HG02884 (cell line): ENCODE measurements at regions not wholly inside any gene's neighbourhood (a gene's known extent, or its start where the extent isn't known, plus 50 kb on each side); places are given as distances from the start of the nearest gene placed in this dataset.
"Not testable (repeated sequence)": the region's sequence is repeated elsewhere in the genome, so short reads cannot be mapped to it uniquely, and the experiment has no call there.

ENCODE experiments used
- ATAC-seq: cut with Tn5 transposase; IDR thresholded peaks from one replicate; pipeline ENCODE4 v1.9.1; 2021; ENCODE audit warnings: mild to moderate bottlenecking, moderate library complexity; ENCODE audit not compliant: unreplicated experiment

DNA sequence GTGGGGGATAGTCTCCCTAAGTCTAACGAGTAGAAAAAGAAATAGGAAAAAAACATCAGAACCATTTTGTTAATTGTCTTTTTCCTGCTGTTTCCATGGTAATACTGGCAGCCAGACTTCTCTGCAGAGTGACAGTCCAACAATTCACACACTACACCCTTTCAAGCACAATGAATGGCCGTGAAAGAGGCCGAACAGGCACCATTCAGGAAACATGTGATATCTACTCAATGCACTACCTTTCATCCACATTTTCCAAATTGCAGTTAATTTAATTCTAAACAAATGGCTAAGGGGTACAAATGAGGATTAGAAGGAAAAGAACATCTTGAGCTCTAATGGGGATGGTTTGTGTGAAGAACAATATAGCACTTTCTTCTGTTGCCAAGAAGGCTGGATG is 358.5 kb upstream of the ANKRD30A start:
- ATAC-seq: no peak

DNA sequence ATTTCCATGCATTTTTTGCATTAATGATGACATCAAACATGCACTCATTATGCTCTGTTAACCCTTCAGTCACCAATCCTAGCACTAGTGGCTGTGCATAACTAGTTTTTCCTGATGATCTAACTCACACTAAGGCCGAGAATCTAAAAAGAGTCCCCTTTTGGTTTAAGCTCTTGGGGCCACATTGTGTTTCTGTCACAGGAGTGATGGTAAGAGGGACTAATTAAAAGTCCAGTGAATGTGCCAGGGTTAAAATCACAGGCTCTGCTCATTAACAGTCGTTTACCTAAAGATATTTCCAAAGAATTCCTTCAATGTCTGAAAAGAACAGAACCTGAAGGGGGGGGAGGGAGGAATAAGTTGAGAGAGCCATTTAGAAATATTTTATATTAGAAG is 359.0 kb upstream of the ANKRD30A start:
- ATAC-seq: no peak

DNA sequence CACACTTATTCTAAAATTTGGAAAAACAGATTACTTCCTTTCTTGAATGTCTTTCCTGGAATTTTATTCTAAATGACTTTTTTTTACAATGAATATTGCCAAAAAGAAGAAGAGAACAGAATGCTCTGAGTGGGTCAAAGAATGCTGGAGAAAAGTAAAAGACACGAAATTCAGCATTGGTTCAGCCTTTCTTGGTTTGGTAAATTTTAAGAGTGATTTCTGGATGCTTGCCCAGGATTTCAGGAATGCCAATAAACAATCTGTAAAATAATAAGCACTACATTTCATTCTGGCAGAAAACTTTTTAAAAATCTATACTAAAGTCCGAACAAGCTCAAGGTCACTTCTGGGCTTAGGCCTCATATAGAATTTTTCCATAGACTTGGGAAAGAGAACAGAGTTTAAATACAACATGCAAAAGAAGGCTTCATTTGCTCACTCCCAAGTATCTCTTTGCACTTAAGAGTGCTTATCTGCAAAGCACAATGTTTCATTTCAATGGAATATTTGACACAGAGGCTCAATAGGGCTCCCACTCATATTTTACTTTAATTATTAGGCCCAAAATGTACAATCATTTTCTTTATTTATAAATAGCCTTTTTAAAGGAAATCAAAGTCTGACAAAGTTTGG is 359.5 kb upstream of the ANKRD30A start:
- ATAC-seq: no peak

DNA sequence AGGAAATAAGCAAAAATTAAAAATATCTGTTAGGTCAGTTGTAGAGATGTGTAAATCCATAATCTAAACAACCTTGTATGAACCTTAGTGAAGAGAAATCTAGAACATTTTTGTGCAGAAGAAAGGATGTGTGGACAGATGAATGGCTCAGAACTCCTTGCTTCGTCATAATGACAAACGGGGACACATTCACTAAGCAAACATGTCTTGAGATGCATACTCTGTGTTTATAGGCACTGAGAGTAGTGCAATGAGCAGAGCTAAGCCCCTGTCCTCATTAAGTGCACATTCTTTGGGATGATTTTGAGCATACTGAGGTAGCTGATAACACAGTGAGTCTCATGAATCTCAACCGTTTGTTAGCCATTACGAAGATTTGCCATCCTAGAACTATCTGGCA is 360.6 kb upstream of the ANKRD30A start:
- ATAC-seq: no peak

DNA sequence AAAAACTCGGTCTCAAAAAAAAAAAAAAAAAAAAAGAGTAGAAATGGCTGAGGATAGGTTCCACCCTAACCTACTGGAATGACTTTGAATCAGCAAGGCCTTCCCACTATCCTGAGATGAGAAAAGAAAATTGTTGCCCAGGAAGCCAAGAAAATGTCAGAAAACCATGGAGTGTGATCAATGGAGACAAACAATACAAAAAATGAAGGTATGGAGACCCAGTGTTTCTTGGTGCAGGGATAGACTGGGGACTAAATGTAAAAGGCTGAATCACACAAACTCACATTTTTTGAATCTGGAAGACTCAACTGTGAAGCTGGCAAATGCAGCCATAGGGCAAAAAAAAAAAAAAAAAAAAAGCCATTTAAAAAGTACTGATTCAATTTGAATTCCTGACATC is 364.3 kb upstream of the ANKRD30A start:
- ATAC-seq: no peak

DNA sequence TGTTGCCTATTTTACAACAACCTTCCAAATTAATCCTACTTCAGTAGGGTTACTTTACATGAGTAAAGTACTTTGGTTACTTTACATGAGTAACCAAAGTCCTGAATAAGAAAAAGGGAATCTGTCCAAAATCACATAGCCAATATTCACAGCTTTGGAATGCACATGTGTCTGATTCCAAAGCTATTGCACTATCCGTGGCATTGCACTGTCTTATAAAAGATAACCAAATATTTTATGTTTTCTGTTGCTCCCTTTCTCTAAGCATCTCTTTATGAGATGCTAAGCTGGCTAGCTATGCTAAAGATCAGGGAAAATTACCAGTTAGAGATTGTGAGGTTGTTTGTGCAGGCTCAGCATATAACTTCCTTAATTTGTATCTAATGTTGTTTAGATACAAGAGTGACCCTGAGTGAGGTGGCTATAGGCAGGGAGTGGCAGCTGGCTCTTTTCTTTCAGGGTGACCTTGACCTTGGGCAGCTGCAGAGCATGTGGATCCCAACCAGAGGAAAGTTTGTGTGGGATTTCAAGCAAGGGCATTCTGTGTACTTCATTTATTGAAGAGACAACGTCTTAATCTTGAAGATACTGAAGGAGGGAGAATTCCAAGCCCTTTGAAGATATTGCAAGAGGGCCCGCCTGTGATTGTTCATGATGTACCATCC is 366.1 kb upstream of the ANKRD30A start:
- ATAC-seq: no peak

DNA sequence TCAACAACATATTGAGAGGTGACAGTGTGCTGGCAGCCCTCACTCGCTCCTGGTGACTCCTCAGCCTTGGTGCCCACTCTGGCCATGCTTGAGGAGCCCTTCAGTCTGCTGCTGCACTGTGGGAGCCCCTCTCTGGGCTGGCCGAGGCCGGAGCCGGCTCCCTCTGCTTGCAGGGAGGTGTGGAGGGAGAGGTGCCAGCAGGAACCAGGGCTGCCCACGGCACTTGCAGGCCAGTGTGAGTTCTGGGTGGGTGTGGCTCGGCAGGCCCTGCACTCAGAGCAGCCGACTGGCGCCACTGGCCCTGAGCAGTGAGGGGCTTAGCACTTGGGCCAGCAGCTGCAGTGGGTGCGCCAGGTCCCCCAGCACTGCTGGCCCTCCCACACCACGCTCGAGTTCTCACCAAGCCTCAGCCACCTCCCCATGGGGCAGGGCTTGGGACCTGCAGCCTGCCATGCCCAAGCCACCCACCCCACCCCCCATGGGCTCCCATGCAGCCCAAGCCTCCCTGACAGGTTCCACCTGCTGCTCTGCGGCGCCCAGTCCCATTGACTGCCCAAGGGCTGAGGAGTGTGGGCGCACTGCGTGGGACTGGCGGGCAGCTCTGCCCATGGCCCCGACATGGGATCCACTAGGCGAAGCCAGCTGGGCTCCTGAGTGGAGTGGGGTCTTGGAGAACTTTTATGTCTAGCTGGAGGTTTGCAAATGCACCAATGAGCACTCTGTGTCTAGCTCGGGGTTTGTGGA is 377.1 kb upstream of the ANKRD30A start:
- ATAC-seq: no peak

DNA sequence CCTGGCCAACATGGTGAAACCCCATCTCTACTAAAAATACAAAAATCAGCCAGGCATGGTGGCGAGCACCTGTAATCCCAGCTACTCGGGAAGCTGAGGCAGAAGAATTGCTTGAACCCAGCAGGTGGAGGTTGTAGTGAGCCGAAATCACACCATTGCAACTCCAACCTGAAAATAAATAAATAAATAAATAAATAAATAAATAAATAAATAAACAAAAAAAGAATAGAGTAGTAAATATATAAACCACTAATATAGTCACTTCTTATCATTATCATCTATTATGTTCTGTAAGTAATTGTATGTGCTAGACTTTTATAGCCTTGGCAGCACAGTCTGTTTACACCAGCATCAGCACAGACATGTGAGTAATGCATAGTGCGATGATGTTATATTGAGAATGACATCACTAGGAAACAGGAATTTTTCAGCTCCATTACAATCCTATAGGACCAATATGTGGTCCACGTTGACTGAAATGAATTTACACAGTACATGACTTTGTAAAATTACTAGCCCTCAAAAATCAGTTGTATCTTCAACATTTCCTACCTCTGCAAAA is 385.4 kb upstream of the ANKRD30A start:
- no peak for ATAC-seq

DNA sequence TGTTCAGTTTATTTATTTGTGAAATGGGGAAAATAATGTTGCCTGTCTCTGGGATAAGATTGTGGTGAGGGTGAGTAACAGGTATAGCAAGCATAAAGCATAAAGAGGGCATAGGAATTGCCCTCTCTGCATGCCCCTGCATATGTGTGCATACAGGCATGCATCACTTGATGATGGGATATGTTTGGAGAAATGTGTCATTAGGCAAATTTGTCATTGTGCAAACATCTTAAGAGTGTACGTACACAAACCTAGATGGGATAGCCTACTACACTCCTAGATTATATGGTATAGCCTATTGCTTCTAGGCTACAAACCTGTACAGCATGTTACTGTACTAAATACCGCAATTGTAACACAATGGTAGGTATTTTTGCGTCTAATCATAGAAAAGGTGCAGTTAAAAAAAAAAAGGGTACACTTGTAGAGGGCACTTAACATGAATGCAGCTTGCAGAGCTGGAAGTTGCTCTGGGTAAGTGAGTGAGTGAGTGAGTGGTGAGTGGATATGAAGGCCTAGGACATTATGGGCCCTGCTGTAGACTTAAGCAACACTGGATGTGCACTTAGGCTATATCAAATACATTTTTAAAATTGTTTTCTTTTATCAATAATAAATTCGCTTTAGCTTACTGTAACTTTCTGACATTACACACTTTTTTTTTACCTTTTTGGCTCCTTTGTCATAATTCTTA is 386.5 kb upstream of the ANKRD30A start:
- ATAC-seq: no peak

DNA sequence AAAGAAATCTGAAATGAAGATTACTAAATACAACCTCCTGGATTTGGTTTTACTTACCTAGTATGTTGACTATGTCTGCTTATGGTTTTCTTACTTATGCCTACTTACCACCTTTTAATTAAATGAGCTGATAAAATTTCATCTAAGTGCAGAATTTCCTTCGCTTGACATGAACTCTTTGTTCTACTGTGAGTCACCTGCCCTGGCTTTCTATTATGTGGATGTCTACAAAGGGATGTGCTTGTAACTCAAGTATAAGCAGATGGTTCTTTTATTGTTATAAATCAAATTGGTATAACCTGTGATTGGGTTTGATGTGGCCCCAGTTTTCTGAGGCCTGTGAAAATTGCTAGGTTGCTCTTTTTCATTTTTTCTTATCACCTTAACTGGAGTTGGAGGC is 389.1 kb upstream of the ANKRD30A start:
- no peak for ATAC-seq

DNA sequence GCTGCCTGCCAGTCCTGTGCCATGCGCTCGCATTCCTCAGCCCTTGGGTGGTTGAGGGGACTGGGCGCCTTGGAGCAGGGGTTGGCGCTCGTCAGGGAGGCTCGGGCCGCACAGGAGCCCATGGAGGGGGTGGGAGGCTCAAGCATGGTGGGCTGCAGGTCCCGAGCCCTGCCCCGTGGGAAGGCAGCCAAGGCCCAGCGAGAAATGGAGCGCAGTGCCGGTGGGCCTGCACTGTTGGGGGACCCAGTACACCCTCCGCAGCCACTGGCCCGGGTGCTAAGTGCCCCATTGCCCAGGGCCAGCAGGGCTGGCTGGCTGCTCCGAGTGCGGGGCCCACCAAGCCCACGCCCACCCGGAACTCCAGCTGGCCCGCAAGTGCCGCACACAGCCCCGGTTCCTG is 390.8 kb upstream of the ANKRD30A start:
- ATAC-seq: not testable (repeated sequence)

DNA sequence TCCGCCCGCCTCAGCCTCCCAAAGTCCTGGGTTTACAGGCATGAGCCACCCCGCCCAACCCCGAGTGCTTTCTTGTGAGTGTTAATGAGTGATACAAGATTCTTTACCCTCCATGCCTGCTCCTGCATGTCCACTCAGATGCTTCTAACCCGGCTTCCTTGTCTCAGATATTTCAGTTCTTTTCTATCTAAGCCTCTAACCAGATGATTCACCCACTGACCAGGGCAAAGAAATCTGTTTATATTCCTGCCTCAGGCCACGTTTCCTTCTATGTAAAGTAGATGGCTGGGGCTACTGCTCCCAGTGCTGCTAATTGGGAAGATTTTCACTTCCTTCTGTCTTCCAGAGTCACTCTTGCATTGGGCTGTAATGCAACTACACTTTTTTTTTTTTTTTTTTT is 395.1 kb upstream of the ANKRD30A start:
- ATAC-seq: no peak

DNA sequence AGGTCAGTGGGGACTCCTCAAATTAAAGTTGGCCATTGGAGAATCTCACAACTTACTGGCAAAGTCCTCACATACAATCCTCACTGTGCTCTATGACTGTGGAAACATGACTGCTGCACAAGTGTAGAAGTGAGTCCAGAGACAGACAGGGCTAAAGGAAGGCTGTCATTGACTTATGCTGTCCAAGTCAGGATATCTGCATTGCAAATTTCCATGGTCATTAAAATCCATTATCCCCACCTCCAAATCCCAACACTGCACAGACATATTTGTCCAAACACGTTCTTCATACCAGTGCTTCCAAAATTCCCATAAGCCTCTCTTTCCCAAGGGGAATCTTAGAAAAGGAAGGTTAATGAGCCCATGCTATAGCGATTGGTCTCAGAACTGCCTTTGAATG is 396.8 kb upstream of the ANKRD30A start:
- ATAC-seq: no peak

DNA sequence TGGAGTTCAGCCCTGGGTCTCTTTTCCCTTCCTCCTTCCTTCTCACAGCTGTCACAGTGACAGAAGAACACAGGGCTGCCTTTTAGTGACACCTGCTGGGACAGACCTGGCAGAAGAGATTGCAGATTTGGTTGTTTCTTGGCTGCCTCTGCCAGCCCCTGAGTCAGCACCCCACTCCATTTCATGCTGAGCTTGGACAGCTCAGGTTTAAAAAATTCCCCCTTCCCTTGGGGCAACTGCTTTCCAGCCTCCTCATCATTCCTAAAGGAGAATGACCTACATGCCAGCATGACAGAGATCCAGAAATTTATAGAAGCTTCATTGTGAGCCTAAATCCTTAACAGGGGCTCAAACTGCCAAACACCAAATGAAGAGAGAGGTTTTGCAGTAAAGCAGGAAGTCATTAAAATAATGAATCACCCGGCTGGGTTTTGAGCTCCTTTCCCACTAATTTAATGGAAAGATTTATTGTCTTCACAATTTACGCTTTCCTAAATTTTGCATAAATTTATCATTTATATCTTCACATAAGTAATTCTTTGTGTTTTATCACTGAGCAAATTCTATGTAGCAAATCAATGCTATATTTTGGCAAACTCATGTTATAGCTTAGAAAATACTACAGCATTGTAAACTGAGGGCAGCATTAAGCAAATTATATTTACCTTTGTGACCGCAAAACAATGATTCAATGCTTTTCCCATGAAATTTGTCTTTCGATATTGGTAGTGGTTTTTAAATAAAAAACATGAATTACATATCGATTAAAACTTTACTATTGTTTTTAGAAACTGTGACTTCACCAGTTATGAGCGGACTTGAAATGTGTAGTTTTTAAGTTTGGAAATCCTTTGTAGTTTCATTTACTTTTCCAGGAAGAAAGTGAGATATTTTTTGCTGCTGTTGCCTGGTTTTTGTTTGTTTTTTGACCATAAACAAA is 399.5 kb upstream of the ANKRD30A start:
- ATAC-seq: no peak

DNA sequence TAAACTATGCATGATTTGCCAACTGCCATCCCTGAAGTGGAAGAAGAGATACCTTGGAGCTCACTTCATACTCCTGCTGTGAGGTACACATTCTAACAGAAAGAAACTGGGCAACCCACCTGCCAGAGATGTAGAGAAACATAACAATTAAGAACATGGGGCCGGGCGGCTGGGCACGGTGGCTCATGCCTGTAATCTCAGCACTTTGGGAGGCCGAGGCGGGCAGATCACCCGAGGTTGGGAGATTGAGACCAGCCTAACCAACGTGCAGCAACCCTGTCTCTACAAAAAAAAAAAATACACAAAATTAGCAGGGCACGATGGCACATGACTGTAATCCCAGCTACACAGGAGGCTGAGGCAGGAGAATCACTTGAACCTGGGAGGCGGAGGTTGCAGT is 402.6 kb upstream of the ANKRD30A start:
- no peak for ATAC-seq

DNA sequence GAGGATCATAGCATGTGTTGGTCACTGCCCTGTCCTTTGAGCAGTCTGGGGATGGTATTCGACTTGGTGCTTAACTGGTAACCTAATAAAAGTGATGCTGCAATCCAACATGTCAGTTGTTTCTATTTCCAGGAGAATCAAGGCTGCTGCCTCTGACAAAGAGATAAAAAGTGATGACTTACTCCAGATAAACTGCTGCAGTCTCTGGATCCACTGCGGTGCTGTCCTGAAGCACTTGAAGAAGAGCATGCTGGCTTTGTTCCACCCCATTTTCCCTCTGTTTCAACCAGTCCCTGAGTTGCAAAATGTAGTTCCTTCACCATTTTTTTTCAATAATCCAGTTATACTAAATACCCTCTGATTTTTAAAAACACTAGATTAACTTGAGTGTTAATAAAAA is 403.5 kb upstream of the ANKRD30A start:
- ATAC-seq: no peak

DNA sequence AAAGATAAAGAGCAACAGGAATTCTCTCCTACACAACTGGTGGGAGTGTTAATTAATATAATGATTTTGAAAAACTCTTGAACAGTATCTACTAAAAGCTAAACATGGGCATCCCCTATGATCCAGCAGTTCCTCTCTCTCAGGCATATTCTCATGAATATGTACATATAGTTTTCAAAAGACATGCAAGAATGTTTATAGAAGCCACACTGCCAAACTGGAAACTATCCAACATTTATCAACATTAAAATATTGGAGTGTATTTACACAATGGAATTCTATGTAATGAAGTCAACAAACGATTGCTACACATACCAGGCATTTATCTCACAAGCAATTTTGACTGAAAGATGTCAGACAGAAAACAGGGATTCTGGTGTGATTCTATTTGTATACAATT is 404.5 kb upstream of the ANKRD30A start:
- ATAC-seq: no peak

DNA sequence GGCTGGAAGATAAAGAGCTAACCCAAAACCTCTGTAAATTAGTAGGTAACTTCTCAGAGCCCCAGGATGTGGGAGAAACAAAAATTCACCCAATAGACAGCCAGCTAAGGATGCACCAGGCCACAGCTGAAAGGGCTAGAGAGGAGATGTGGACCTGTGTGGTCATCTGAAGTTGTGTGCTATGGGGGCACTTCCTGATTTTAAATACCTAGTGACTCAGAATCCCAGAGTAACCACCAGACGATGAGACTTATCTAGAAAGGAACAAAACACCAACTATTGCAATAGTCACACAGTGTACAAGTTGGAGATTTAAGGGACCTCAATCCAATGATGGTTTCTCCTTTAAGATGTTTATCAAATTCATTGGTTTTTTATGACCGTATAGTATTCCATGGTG is 408.3 kb upstream of the ANKRD30A start:
- ATAC-seq: no peak

DNA sequence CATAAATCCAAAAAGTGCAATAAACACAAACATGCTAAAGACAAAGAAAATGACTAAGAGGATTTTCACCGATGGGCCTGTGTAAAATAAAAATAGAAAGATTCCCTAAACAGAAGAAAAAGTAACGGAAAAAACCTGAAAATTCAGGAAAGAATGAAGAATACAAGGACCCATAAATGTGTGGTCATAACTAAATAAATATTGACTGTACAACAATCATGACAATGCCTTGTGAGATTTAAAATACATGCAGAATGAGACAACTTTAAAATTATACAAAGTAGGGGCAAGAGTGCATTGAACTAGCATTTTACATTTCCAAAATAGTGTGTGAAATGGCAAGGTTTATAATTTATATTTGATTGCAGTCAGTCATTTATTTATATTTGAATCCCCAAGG is 409.1 kb upstream of the ANKRD30A start:
- ATAC-seq: no peak

DNA sequence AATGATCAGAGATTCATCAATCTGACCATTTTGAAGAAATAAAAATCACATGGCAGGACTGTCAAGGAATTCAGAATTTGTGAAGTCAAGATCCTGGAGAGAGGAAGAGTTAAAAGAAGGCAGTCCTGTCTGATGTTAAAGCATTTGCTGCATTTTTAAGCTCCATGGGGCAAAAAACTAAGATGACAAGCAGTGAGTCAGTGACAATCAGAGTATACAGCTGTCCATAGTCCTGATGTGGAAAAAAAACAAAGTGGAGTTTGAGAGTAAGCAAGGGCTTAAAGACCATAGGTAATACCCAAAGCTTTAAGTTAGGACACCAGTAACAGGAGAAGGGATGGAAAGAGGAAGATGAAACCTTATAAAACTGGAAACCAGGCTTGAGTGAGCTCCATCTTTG is 412.7 kb upstream of the ANKRD30A start:
- ATAC-seq: no peak
